Activated B cell treated with CpG ODN at 0.5 μM for 24 hours (primary cell): ENCODE measurements at regions not wholly inside any gene's neighbourhood (a gene's known extent, or its start where the extent isn't known, plus 50 kb on each side); places are given as distances from the start of the nearest gene placed in this dataset.
A peak's percentile ranks its signal among the peaks of the same experiment; 100 is the strongest.

Experiments used
- ATAC-seq: fragments of 200-7000 bp; cut with Tn5 transposase; one replicate; pipeline ENCODE4 v1.10.0; 2021; ENCODE audit warnings: low read depth, mild to moderate bottlenecking, moderate library complexity
- CTCF ChIA-PET: fragments of 350-600 bp; sonication (Branson Sonifier 250); formaldehyde crosslinking; loops from one replicate; lab custom pipeline; 2021; ENCODE audit warnings: antibody characterized with exemption; lab: Charles Lee
- POLR2A ChIA-PET: fragments of 350-600 bp; sonication (Branson Sonifier 250); formaldehyde crosslinking; loops from one replicate; lab custom pipeline; 2021; ENCODE audit warnings: antibody characterized with exemption; lab: Charles Lee
- DNase-seq: peaks from one replicate; pipeline ENCODE4 v3.0.0; 2022
- H3K27ac Mint-ChIP-seq: one replicate; pipeline ENCODE4 v1.8.0; 2020; ENCODE audit warnings: mixed read lengths
- H3K27me3 Mint-ChIP-seq: one replicate; pipeline ENCODE4 v1.8.0; 2021; ENCODE audit warnings: mixed read lengths
- H3K36me3 Mint-ChIP-seq: one replicate; pipeline ENCODE4 v1.8.0; 2021; ENCODE audit warnings: low read depth, mixed read lengths
- H3K4me1 Mint-ChIP-seq: one replicate; pipeline ENCODE4 v1.8.0; 2021; ENCODE audit warnings: mixed read lengths
- H3K4me3 Mint-ChIP-seq: one replicate; pipeline ENCODE4 v1.8.0; 2020; ENCODE audit warnings: mild to moderate bottlenecking, mixed read lengths
- H3K9me3 Mint-ChIP-seq: one replicate; pipeline ENCODE4 v1.8.0; 2020; ENCODE audit warnings: mixed read lengths
- intact Hi-C: fragments of 100-400 bp; cut with micrococcal nuclease; formaldehyde crosslinking; loops from one replicate; pipeline ENCODE4 v1.15.1; 2024
- TF ChIP-seq, protein P1 (sequence below): fragments of 200-600 bp; IDR thresholded peaks from one replicate; pipeline ENCODE4 v1.8.0; 2022; ENCODE audit warnings: antibody characterized with exemption, mild to moderate bottlenecking

DNA sequence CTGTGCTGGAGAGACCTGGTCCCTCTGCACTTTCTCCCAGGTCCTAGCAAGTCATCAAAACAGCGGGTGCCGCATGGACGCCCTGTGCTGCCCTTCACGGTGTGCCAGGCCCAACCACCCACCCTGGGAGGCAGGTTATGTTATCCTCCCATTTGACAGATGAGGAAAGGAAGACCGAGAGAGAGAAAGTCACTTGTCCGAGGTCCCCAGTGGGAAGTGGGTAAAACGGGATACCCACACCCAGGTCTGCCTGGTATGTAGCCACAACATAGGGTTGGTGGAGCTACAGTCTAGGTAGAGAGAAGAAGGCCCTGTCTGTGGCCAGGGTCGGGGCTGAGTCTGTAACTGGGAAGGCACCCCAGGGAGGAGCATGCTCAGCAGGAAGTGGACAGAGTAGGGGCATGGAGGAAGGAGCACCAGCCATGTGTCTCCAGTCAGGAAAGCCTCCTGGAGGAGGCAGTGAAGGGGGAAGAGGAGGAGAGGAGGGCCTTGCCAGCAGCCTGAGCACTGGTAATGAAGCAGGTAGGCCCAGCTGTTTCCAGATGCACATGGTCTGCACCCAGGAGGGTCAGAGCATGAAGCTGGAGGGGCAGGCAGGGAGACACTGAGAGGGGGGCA, 98.4 kb downstream of the ZFP36L2 start:
- ATAC-seq = no peak
- no peaks in the 10 kb centered on the region for H3K9me3 Mint-ChIP-seq
- H3K36me3 Mint-ChIP-seq = no peaks in the 10 kb centered on the region
- H3K27me3 Mint-ChIP-seq = no peaks in the 10 kb centered on the region
- no peak overlapping the region for H3K4me3 Mint-ChIP-seq
- intact Hi-C loops = loop anchor here (1.0 to 5.0 kb wide), 2 partner anchors 356 to 414 kb away; no protein-coding TSS in a partner anchor
- TF ChIP-seq, protein P1, sequence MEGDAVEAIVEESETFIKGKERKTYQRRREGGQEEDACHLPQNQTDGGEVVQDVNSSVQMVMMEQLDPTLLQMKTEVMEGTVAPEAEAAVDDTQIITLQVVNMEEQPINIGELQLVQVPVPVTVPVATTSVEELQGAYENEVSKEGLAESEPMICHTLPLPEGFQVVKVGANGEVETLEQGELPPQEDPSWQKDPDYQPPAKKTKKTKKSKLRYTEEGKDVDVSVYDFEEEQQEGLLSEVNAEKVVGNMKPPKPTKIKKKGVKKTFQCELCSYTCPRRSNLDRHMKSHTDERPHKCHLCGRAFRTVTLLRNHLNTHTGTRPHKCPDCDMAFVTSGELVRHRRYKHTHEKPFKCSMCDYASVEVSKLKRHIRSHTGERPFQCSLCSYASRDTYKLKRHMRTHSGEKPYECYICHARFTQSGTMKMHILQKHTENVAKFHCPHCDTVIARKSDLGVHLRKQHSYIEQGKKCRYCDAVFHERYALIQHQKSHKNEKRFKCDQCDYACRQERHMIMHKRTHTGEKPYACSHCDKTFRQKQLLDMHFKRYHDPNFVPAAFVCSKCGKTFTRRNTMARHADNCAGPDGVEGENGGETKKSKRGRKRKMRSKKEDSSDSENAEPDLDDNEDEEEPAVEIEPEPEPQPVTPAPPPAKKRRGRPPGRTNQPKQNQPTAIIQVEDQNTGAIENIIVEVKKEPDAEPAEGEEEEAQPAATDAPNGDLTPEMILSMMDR = no peak
- H3K27ac Mint-ChIP-seq = peak overlapping the region; percentile 92
- ChIA-PET CTCF (interaction anchor here (1.1 to 14.4 kb wide), 6 partner anchors 40 to 356 kb away, joined by 5 to 336 read pairs (median 9); partner anchors contain the start of gene ZFP36L2), POLR2A (interaction anchor here (0.6 to 13.4 kb wide), 3 partner anchors 95 to 161 kb away, joined by 4 to 561 read pairs (median 5); partner anchors contain the start of gene ZFP36L2)
- H3K4me1 Mint-ChIP-seq = peaks cover 92% of the 10 kb centered on the region
- DNase-seq = no peak

DNA sequence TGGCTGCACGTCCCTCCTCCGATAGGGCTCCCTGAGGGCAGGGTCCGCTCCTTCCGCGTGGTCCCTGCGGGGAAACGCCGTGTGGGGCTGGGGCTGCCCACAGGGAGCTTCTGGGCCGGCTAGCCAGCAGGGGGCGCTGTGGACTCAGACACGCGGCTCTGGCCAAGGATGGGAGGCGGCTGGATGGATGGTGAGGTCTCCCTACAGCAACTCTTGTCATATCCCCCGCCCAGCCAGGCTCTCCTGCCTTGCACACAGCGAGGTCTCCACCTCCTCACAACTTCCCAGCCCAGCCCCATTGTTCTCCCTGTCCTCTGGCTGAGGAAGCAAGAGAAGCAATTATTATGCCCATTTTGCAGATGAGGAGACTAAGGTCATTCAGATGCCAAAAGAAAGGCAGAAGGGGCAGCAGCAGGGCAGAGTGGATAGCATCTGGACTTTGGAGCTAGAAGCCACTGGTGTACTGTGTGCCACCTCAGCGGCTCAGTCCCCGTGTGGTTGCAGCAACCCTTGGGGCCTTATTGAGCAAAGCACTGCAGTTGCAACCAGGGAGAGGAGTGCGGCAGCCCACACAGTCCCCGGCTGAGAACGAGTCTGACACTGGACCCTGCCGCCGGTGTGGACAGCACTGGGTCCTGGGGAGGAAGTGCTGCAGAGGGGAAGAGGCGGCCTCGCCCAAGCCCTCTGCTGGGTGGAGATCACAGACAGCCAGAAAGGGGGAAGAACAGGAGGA, 99.0 kb downstream of the ZFP36L2 start:
- POLR2A ChIA-PET = interaction anchor here (2.3 to 13.4 kb wide), 2 partner anchors 96 to 113 kb away, joined by 5 to 561 read pairs; partner anchors contain the start of gene ZFP36L2
- ATAC-seq (no peak), DNase-seq (peak; percentile 75)
- intact Hi-C loops = loop anchor here (1.0 to 5.0 kb wide), 2 partner anchors 357 to 415 kb away; no protein-coding TSS in a partner anchor
- H3K27me3 Mint-ChIP-seq = no peaks in the 10 kb centered on the region
- CTCF ChIA-PET = interaction anchor here (0.6 to 14.4 kb wide), 11 partner anchors 12 to 414 kb away, joined by 3 to 336 read pairs (median 5); partner anchors contain the start of gene ZFP36L2
- TF ChIP-seq, protein P1 = no peak
- H3K27ac Mint-ChIP-seq = peak overlapping the region; percentile 20
- peaks cover 85% of the 10 kb centered on the region for H3K4me1 Mint-ChIP-seq
- H3K9me3 Mint-ChIP-seq = no peaks in the 10 kb centered on the region
- no peaks in the 10 kb centered on the region for H3K36me3 Mint-ChIP-seq
- no peak overlapping the region for H3K4me3 Mint-ChIP-seq

DNA sequence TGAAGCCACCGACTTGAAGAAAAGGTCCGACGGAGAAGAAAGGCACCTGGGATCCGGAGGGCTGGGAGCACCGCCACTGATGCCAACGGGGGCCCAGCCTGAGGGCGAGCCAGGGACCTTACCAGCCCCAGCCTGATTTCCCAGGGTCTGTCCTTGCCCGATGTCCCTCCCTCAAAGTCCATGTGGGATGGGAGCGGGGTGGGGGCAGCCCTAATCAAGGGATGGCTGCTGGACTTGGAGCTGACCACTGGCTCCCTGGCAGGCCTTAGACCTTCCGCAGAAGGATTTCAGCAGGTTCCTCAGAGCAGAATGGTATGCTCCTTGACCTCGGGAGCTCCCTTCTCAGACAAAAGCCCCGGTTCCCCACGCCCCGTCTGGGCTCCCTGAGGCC, 99.6 kb downstream of the ZFP36L2 start:
- H3K27ac Mint-ChIP-seq = no peak overlapping the region
- no peak overlapping the region for H3K4me3 Mint-ChIP-seq
- H3K9me3 Mint-ChIP-seq = no peaks in the 10 kb centered on the region
- DNase-seq (no peak), ATAC-seq (no peak)
- ChIA-PET CTCF (interaction anchor here (1.0 to 14.4 kb wide), 10 partner anchors 12 to 415 kb away, joined by 3 to 336 read pairs (median 6); partner anchors contain the start of gene ZFP36L2), POLR2A (interaction anchor here (0.6 to 13.4 kb wide), 3 partner anchors 97 to 164 kb away, joined by 5 to 561 read pairs (median 10); partner anchors contain the start of gene ZFP36L2)
- H3K4me1 Mint-ChIP-seq = peaks cover 81% of the 10 kb centered on the region
- H3K36me3 Mint-ChIP-seq = no peaks in the 10 kb centered on the region
- intact Hi-C loops = loop anchor here (1.0 to 5.0 kb wide), 2 partner anchors 357 to 415 kb away; no protein-coding TSS in a partner anchor
- H3K27me3 Mint-ChIP-seq = no peaks in the 10 kb centered on the region
- TF ChIP-seq, protein P1 = no peak

DNA sequence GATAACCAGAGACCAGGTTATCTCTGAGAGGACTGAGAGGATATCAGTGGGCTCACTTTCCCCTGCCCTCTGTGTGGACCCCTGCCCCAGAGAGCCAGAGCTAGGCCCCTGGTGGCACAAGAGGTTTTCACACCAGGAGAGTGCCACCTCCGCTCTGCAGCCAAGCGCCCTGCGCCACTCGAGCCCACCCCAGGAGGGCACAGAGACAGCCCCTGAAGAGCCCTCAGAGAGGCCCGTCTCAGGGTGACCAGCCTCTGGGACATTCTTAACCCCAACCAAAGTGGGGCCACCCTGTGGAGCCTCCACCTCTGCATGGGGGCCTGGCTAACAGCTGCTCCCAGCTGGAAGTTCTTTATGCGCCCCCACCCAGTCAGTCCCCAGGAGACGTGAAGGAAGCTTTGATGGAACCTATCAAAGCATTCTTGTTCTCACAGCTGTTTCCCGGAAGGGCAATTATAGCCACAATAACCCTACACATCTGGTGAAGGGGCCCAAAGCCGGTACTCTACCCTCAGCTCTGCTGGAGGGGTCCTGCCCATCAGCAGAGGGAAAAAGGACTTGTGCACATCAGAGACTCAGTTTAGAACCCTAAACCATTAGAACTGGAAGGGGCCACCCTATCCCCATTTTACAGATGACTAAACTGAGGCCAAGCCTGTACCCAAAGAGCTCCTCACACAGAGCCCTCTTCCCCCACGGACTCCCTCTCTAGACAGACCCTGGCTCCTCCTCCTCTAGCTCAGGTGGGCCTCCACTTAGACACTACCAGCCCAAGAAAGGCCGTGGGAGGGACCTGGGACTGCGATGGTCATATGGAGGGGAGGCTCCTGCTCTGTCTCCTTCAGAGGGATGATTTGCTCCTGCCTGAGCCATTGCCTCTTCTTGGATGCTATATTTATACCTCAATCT, 101.1 kb downstream of the ZFP36L2 start:
- intact Hi-C loops = loop anchor here (5.0 kb wide), 1 partner anchor 417 kb away; no protein-coding TSS in a partner anchor
- TF ChIP-seq, protein P1 = no peak
- ATAC-seq = no peak
- Mint-ChIP-seq H3K27me3 (no peaks in the 10 kb centered on the region), H3K27ac (no peak overlapping the region), H3K36me3 (no peaks in the 10 kb centered on the region), H3K4me3 (no peak overlapping the region), H3K9me3 (no peaks in the 10 kb centered on the region), H3K4me1 (peaks cover 66% of the 10 kb centered on the region)
- ChIA-PET CTCF (interaction anchor here (0.7 to 14.4 kb wide), 3 partner anchors 99 to 359 kb away, joined by 3 to 336 read pairs (median 49); partner anchors contain the start of gene ZFP36L2), POLR2A (interaction anchor here (0.5 to 13.4 kb wide), 2 partner anchors 98 to 331 kb away, joined by 11 to 561 read pairs; partner anchors contain the start of gene ZFP36L2)
- DNase-seq = no peak
